ENCODE measurements at regions not wholly inside any gene's neighbourhood (a gene's known extent, or its start where the extent isn't known, plus 50 kb on each side); places are given as distances from the start of the nearest gene placed in this dataset. TPM values are rescaled to one million over a fixed set of nuclear protein-coding genes. Genes with fewer than 3 reads are reported as not detected.

Small RNA genes lying in the stretch of these regions (small RNA-seq; reads per million reads assigned to genes)
- not detected for gene AC006499.8

Measured in vagina (tissue), 1 donor.